SJCRH30 (cell line): ENCODE measurements at regions not wholly inside any gene's neighbourhood (a gene's known extent, or its start where the extent isn't known, plus 50 kb on each side); places are given as distances from the start of the nearest gene placed in this dataset.

Source experiments
- DNase-seq, 2 experiments: peaks; one replicate each; pipeline ENCODE4 v3.0.0-alpha.2; 2015 to 2020
- H3K27ac ChIP-seq: fragments of 250-450 bp; sonication (Bioruptor Pico); 2 replicates; pipeline ENCODE4 v1.5.1; 2020; ENCODE audit warnings: mild to moderate bottlenecking, moderate library complexity
- H3K27me3 ChIP-seq: fragments of 250-450 bp; sonication (Bioruptor Pico); 2 replicates; pipeline ENCODE4 v1.5.1; 2020; ENCODE audit warnings: mild to moderate bottlenecking, moderate library complexity
- H3K36me3 ChIP-seq: fragments of 250-450 bp; sonication (Bioruptor Pico); 2 replicates; pipeline ENCODE4 v1.5.1; 2020; ENCODE audit warnings: mild to moderate bottlenecking, moderate library complexity
- H3K4me1 ChIP-seq: fragments of 250-450 bp; sonication (Bioruptor Pico); 2 replicates; pipeline ENCODE4 v1.5.1; 2020; ENCODE audit warnings: mild to moderate bottlenecking, moderate library complexity
- H3K4me3 ChIP-seq: fragments of 250-450 bp; sonication (Bioruptor Pico); 2 replicates; pipeline ENCODE4 v1.5.1; 2020; ENCODE audit warnings: mild to moderate bottlenecking, moderate library complexity
- H3K9me3 ChIP-seq: fragments of 250-450 bp; sonication (Bioruptor Pico); replicated peaks from 2 replicates; pipeline ENCODE4 v1.5.1; 2020; ENCODE audit warnings: mild to moderate bottlenecking, moderate library complexity

DNA sequence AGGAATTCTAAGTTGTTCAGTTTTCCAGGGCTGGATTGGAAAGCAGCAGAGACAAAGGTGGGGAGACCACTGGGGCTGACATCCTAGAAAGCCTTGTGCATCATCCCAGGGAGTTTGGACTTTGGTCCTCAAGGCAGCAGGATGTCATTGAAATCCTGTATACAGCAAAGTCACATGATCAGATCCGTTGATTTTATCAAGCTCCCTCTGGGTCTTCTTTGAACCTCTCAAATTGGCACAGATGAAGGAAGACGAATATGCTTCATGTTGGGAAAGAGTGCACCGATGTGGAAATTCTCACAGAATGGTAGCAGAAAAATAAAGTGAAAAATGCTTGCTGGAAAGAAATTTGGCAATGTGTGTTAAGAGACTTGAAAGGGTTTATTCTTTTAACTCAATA lies 149.8 kb upstream of the TMTC4 start:
- no peaks in the 10 kb centered on the region for H3K27me3 ChIP-seq
- no peak overlapping the region for H3K4me3 ChIP-seq
- H3K36me3 ChIP-seq, result no peaks in the 10 kb centered on the region
- H3K27ac ChIP-seq, result no peak overlapping the region
- H3K4me1 ChIP-seq, result no peaks in the 10 kb centered on the region
- no peaks in the 10 kb centered on the region for H3K9me3 ChIP-seq
- no peak for DNase-seq

DNA sequence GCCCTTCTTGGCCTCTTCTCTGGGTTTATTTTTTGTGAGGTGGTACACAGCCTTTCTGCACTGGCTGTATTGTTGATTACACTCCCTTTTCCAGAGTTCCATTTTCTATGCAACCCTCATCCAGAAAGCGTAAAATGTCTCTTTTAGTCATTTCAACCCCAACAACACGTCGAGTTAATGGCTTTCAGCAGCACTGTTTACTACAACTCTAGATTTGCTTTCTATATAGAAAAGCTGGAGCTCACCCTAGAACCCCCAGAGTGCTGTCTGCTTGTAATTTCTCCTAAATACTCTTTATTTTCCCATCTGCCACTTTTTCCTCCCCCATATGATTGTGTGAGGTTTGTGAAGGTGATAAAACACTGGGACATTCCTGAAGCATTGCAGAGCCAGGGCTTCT lies 148.9 kb upstream of the TMTC4 start:
- H3K27ac ChIP-seq, result no peak overlapping the region
- DNase-seq, result no peak
- H3K4me1 ChIP-seq, result no peaks in the 10 kb centered on the region
- H3K4me3 ChIP-seq, result no peak overlapping the region
- no peaks in the 10 kb centered on the region for H3K36me3 ChIP-seq
- no peaks in the 10 kb centered on the region for H3K27me3 ChIP-seq
- no peaks in the 10 kb centered on the region for H3K9me3 ChIP-seq

DNA sequence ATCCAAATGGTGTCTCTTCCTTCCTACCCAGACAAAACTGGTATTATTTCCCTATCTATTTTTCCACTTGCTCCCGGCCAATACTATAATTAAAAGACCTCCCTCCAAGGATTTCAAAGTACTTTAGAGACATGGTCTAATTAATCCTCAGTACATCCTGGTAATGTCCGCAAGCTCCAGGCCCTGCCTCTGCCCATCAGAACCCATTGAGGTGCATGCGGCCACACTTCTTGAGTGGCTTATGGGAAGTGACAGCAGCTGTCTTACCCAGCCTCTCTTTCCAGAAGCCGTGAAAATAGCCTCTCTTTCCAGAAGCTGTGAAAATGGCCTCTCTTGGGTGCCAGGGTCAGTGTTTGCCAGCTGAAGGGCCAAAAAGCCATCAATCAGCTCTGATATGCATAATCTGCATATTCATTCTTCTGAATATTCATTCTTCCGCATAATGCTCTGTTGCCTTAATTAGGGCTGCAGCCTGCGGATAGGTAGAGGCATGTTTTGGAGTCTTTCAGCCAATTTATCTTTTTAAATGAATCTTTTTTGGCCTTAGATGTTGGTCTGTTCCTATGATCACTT lies 148.4 kb upstream of the TMTC4 start:
- no peak overlapping the region for H3K4me3 ChIP-seq
- H3K27me3 ChIP-seq, result no peaks in the 10 kb centered on the region
- no peaks in the 10 kb centered on the region for H3K4me1 ChIP-seq
- H3K36me3 ChIP-seq, result no peaks in the 10 kb centered on the region
- DNase-seq, result no peak
- no peaks in the 10 kb centered on the region for H3K9me3 ChIP-seq
- H3K27ac ChIP-seq, result no peak overlapping the region

DNA sequence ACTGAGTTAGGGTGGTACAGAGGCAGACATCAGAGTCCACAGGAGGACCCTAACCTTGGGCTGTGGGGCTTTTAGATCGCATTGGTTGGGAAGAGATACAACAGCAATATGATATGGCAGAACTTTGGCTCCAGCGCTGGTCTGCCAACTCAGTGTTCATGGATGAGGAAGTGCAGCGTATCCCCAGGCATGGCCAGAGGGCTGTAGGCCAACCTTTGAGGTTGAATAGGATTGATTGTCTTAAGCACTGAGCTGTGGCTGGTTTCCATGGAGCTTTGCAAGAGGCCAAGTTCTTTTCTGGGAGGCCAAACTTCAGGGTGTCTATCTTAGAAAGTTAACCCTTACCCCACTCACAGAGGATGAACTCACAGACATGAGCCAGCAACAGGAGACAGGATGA lies 144.1 kb upstream of the TMTC4 start:
- no peak for DNase-seq
- no peak overlapping the region for H3K27ac ChIP-seq
- no peaks in the 10 kb centered on the region for H3K27me3 ChIP-seq
- no peak overlapping the region for H3K4me3 ChIP-seq
- no peaks in the 10 kb centered on the region for H3K4me1 ChIP-seq
- no peaks in the 10 kb centered on the region for H3K36me3 ChIP-seq
- H3K9me3 ChIP-seq, result no peaks in the 10 kb centered on the region

DNA sequence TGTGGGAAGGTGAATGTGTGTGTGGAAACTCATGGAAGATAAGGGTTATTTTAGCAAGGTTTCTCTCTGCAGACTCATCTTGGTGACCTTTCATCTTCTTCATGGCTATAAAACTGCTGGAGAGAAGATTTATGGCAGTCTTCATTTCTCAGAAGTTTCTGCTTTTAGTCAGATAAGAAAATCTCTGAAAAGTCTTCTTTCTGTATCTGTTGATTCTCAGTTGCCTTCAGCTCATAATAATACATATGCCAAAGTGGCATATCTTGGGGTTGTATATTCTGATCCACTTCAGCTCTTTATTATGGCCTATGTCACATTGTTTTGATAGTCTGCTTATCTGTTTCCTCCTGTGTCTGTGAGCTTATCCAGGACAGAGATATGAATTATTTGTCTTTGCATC lies 143.3 kb upstream of the TMTC4 start:
- no peaks in the 10 kb centered on the region for H3K9me3 ChIP-seq
- DNase-seq, result no peak
- H3K27ac ChIP-seq, result no peak overlapping the region
- no peaks in the 10 kb centered on the region for H3K4me1 ChIP-seq
- H3K4me3 ChIP-seq, result no peak overlapping the region
- no peaks in the 10 kb centered on the region for H3K27me3 ChIP-seq
- H3K36me3 ChIP-seq, result no peaks in the 10 kb centered on the region

DNA sequence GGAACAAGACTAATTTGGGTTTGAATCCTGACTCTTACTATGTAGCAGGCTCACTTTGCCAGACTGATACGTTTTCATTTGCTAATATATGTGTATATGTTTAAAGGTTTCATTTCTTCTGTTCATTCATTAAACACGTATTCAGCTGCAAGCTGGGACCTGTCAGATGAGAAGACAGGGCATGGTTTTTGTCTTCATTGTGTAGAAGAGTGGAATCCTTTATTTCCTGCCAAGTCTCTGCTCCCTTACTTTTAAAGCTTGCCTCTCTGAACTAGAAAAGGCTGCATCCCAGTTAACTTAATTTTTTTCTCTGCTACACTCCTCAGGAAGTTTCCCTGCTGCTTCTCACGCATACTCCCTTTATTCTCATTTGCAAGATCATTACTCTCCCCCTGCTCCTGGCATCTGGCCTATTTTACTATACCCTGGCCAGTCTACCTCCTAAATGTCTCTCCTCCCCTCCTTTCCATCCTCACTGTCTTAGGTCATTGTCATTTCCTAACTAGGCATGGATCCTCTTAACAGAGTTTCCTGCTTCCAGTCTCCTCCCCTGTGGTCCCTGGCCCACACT lies 141.0 kb upstream of the TMTC4 start:
- Histone ChIP-seq H3K27ac (no peak overlapping the region), H3K4me3 (no peak overlapping the region), H3K9me3 (no peaks in the 10 kb centered on the region), H3K4me1 (no peaks in the 10 kb centered on the region), H3K36me3 (no peaks in the 10 kb centered on the region), H3K27me3 (no peaks in the 10 kb centered on the region)
- DNase-seq, result no peak

DNA sequence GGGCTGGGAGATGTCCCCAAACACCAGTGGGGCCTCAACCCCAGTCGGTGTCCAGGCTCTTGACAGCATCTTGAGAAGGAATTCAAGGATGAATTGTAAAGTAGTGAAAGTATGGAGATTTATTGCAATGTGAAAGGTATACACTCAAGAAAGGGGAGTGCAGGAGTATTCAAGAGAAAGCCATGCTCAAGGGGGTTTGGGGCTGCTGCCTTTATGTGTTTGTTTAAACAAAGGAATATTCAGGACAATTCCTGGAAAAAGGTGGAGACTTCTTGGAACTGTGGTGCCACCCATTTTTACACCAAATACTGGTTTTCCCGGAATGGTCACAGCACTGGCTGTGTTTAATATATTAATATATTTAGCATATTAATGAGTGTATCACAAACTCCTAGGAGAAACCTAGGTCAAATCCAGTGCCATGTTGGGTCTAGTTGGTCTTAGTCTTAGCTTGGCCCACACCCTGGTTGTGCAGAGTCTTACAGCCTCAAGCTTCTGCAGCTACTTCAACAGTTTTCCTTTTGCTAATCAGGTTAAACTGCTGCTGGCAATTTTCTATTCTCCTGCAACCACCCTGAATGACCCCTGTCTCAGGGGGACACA lies 138.5 kb upstream of the TMTC4 start:
- Histone ChIP-seq H3K4me3 (no peak overlapping the region), H3K9me3 (no peaks in the 10 kb centered on the region), H3K27ac (no peak overlapping the region), H3K36me3 (no peaks in the 10 kb centered on the region), H3K4me1 (no peaks in the 10 kb centered on the region), H3K27me3 (no peaks in the 10 kb centered on the region)
- DNase-seq, result no peak

DNA sequence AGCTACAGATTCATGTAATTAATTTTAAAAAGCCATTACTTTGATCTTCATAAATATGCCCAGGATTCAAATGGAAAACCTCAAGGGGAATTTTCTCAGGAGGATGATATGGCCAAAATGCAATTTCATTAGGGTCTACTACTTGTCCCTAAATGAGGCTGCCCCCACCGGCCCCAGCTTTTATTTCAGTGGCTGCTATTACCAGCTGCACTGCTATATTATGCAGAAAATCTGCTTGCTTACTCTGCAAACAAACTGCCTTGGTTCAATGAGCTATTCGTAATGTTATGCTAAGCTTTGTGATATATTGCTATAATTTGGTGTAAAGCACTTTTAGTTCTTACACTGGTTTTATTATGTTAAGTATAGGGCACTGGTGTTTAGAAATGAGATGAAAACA lies 137.3 kb upstream of the TMTC4 start:
- Histone ChIP-seq H3K36me3 (no peaks in the 10 kb centered on the region), H3K27ac (no peak overlapping the region), H3K4me1 (no peaks in the 10 kb centered on the region), H3K9me3 (no peaks in the 10 kb centered on the region), H3K27me3 (no peaks in the 10 kb centered on the region), H3K4me3 (no peak overlapping the region)
- DNase-seq, result no peak

DNA sequence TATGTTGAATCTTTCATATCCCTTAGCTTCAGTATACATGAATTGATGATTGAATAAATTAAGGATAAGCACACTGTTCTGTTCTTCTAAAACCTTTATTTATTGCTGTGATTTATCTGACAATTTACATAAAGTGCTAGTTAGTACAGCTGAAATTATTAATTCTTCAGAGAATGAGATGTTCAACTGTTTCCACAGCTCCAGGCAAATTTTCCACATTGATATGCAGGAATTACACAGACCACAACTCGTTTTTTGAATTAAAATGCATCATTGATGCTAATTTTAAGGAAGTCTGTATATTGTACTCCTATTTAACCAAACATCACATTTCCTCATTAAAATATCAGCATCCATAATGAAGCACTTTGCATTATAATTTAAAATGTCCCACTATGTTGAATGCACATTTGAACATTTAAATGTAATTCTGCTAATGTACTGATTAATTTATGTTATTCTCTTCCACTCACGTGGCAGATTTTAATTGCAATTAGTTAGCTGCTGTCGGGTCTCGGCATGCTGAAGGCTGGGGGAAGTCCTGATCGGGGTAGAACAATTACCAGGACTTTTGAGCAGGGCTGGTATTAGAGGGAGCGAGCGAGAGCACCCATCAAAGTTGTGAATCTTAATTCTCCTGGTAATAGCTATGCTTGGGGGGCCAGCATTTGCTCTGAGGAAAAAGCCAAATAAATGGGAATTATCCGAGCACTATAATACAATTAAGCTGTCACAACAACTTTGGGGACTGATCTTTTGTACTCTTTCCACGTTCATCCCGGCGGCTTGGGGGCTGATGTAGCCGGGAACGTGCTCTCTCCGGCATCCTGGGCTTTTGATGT lies 136.7 kb upstream of the TMTC4 start:
- H3K27me3 ChIP-seq, result no peaks in the 10 kb centered on the region
- DNase-seq, result no peak
- H3K4me3 ChIP-seq, result no peak overlapping the region
- no peak overlapping the region for H3K27ac ChIP-seq
- H3K36me3 ChIP-seq, result no peaks in the 10 kb centered on the region
- no peaks in the 10 kb centered on the region for H3K9me3 ChIP-seq
- H3K4me1 ChIP-seq, result no peaks in the 10 kb centered on the region

DNA sequence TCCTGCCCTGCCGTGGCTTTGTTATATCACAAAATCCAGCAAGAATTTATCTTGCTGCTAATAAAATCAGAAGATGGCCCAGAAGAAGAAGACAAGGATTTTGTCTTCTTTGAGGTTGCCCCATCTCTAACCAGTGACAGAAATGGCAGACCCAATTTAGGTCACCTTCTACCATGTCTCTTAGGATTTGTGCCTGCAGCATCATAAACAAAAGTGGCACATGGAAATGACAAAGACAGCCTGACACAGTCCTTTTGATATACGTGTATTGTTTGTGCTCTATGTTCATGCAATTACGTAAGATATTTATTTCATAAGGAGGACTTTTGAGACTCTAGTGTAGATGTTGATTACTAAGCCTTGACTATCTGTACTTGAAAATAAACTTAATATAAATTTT lies 135.9 kb upstream of the TMTC4 start:
- no peaks in the 10 kb centered on the region for H3K9me3 ChIP-seq
- no peak for DNase-seq
- no peak overlapping the region for H3K27ac ChIP-seq
- H3K36me3 ChIP-seq, result no peaks in the 10 kb centered on the region
- H3K4me1 ChIP-seq, result no peaks in the 10 kb centered on the region
- no peak overlapping the region for H3K4me3 ChIP-seq
- no peaks in the 10 kb centered on the region for H3K27me3 ChIP-seq

DNA sequence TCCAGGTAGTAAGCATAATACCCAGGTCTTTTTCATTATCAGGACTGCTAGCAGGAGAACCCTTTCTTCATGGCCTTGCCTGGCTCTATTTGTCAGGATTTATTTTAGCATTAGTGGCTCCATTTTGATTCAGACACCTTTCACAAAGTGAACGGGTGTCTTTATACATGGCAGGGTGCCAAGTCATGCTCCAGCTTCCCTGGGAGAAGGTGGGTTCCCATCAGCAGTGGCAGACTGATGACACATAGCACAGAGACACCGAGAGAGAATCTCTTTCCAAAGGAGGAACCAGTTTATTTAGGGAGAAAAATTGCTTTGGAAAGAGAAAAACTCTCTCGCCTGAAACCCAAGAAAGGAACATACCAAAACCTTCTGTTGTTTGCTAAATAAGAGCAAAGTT lies 135.3 kb upstream of the TMTC4 start:
- no peaks in the 10 kb centered on the region for H3K27me3 ChIP-seq
- no peak overlapping the region for H3K27ac ChIP-seq
- no peaks in the 10 kb centered on the region for H3K4me1 ChIP-seq
- no peaks in the 10 kb centered on the region for H3K9me3 ChIP-seq
- DNase-seq, result no peak
- no peaks in the 10 kb centered on the region for H3K36me3 ChIP-seq
- no peak overlapping the region for H3K4me3 ChIP-seq

DNA sequence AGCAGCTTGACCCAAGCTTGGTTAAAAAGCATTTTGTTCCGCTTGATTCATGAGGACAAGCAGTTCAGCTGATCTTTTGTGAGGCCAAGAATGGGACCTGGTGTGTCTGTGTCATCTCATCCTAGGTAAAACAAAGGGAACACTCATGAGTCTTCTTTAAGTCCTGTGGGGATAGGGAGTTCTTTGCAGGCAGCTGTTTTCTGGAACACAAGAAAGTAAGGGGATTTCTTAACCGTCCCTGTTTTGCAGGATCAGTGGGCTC lies 134.5 kb upstream of the TMTC4 start:
- Histone ChIP-seq H3K9me3 (no peaks in the 10 kb centered on the region), H3K27me3 (no peaks in the 10 kb centered on the region), H3K4me3 (no peak overlapping the region), H3K27ac (no peak overlapping the region), H3K36me3 (no peaks in the 10 kb centered on the region), H3K4me1 (no peaks in the 10 kb centered on the region)
- no peak for DNase-seq

DNA sequence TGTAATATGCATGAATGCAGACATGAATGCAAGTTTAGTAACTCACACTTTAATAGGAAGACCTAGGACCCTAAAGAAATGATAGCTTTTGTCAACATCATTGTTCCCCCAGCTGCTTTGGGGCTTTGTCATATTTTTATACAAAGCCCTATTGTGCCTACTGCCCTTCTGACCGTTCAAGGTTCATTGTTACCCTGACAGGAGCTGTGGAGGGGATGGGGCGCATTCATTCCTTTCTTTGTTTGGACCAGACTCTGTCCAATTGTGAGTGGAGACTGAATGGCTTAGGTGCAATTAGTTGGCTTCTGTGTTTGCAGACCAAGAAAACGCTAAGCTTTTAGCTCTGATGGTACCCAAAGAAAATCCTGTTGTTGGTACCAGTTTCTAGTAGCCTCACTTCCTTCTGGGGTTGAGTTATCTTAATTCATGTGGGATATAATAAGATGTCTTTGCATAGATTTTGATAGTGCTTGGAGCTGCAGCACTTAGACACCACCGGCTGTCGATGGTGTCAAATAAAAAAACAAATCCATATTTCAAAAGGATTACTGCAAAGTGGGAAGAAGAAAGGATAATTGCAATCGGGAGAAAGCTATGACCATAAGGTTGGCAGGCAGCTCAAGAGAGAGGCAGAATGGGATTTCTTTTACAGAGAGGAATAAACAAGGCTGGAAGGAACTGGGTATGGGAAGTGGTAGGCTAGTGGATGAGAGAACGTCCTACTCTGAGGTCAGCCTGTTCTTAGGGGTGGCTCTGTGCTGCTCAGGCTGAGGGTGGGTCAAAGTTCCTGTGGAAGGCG lies 133.9 kb upstream of the TMTC4 start:
- H3K27ac ChIP-seq, result no peak overlapping the region
- no peaks in the 10 kb centered on the region for H3K27me3 ChIP-seq
- no peak for DNase-seq
- H3K36me3 ChIP-seq, result no peaks in the 10 kb centered on the region
- H3K9me3 ChIP-seq, result no peaks in the 10 kb centered on the region
- H3K4me1 ChIP-seq, result no peaks in the 10 kb centered on the region
- no peak overlapping the region for H3K4me3 ChIP-seq

DNA sequence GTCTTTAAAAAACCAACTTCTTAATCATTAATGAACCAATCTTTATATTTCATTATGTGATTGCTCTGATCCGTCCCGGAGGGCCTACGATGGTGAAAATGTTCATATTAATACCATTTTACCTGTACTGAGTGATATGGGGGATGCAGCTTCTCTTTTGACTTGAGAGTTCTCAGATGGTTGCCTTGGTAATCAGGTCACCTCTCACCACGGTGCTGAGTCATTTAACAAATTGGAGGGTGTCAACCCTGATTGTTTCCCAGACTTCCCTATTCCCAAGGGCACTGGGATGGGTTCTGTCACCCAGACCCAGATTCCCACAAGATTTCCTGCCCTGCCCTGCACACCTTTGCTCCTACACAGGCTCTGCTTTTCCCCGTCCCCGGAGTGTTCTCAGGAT lies 128.5 kb upstream of the TMTC4 start:
- DNase-seq, result no peak
- no peaks in the 10 kb centered on the region for H3K27me3 ChIP-seq

DNA sequence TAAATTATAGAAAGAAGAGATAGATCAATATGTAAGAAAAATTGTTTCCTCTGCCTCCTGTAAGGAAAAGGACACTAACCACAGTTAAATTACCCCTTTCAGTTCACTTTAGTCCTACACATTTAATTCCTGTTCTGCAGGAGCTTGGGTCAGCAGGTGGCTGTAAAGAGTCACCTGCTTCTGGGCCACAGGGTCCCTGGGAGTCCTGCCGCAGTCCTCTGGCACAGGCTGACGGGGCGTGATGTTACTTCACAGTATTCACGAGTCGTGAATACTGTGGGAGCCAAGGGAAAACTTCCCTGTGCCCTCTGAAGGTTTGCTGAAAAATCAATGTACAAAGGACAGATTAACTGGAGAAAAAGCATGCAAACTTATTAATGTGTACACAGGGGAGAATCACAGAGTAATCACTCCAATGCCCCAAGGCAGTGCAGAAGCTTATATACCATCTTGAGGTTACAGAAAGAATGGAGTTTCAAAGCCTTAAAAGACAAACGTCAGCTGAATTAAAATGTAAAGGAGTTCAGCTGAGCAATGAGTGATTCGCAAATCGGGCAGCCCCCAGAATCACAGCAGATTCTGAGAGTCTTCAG lies 125.8 kb upstream of the TMTC4 start:
- no peaks in the 10 kb centered on the region for H3K4me1 ChIP-seq
- H3K27me3 ChIP-seq, result no peaks in the 10 kb centered on the region
- no peaks in the 10 kb centered on the region for H3K9me3 ChIP-seq
- H3K36me3 ChIP-seq, result no peaks in the 10 kb centered on the region
- H3K4me3 ChIP-seq, result no peak overlapping the region
- no peak overlapping the region for H3K27ac ChIP-seq
- no peak for DNase-seq

More for the DNA sequence above, 128.5 kb upstream of the TMTC4 start:
- Histone ChIP-seq H3K4me1 (no peaks in the 10 kb centered on the region), H3K36me3 (no peaks in the 10 kb centered on the region), H3K9me3 (no peaks in the 10 kb centered on the region), H3K27ac (no peak overlapping the region), H3K4me3 (no peak overlapping the region)
